T-helper 9 cell (primary cell): ENCODE measurements at regions not wholly inside any gene's neighbourhood (a gene's known extent, or its start where the extent isn't known, plus 50 kb on each side); places are given as distances from the start of the nearest gene placed in this dataset.

ENCODE experiments used
- DNase-seq: peaks from one replicate; pipeline ENCODE4 v3.0.0-alpha.2; 2020

DNA sequence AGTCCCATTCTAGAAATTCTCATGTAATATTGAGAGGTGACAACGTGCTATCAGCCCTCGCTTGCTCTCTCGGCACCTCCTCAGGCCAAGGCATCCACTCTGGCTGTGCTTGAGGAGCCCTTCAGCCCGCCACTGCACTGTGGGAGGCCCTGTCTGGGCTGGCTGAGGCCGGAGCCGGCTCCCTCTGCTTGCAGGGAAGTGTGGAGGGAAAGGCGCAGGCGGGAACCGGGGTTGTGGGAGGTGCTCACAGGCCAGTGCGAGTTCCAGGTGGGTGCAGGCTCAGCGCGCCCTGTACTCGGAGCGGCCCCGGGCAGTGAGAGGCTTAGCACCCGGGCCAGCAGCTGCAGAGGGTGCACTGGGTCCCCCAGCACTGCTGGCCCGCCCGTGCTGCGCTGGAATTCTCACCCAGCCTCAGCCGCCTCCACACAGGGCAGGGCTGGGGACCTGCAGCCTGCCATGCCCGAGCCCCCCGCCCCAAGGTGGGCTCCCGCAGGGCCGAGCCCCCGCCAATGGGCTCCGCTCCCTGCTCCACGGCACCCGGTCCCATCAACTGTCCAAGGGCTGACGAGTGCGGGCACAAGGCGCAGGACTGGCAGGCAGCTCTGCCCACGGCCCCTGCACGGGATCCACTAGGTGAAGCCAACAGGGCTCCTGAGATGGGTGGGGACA, 1680.6 kb upstream of the LRRTM1 start:
- DNase-seq, result no peak

DNA sequence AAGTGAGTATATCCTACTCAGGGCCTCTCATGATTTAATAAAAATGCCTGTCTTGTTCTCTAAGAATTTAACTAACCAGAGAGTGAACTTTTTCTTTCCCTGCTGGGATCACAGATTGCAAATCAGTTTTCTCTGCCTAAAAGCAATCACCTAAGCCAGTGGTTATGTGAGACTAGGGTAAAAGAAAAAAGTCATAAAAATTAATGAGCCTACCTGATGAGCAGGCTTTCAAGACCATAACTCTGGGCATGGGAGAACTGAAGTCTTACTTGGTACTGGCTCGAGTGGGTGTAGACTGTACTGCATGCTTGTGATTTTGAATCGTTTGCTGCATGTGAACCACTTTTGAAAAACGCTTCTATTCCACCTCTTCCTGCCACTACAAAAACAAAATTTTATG, 1677.0 kb upstream of the LRRTM1 start:
- no peak for DNase-seq

DNA sequence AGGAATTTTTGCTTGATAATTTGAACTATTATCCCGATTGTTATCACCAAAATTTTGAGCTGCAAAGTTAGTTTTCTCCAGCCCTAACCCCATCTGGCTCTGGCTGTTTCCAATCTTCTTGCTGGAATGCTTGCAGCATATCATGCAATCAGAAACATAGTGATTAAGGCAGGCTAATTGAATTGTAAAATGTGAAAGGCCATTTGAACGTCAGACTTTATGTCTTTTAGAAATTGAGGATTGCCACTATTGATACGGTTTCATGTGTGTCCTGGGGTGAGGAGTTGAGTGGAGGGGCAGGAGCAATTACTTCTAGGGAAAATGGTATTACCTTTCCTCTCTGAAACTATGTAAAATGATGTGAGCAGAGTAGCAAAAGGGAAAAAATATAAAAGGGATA, 1674.5 kb upstream of the LRRTM1 start:
- DNase-seq, result no peak

DNA sequence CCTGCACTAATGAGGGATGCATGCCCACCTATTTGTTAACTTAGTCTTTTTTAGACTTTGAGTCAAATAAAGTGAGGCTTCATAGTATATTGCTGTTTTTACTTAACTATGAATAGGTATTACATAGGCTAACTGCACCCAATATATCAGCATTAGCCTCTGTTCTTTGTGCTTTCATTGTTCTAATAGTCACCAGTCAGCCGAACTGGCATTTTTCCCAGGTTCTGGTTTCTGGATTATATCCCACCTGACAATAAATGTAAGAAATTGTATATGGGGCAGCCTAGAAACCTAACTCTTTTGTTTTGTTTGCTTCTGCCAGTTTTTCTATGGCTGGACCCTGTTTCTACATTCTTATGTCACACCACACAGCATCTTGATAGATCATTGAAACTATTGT, 1672.4 kb upstream of the LRRTM1 start:
- no peak for DNase-seq

DNA sequence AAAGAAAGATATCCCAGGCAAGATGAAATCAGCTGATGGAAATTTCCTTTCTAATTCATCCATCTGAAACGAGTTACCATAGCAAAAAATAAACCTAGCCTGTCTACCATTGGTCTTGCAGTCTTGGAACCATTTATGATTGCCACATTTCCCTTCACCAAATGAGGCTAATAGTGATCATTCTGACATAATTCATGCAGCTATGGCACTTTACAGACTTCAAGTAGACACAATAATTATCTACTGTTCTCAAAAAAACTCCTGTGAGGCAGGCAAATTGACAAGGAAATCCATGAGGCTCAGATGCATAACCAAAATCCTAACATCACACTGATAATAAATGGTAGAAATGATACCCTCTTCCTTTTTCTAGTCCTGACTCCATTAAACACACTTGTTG, 1669.7 kb upstream of the LRRTM1 start:
- no peak for DNase-seq

DNA sequence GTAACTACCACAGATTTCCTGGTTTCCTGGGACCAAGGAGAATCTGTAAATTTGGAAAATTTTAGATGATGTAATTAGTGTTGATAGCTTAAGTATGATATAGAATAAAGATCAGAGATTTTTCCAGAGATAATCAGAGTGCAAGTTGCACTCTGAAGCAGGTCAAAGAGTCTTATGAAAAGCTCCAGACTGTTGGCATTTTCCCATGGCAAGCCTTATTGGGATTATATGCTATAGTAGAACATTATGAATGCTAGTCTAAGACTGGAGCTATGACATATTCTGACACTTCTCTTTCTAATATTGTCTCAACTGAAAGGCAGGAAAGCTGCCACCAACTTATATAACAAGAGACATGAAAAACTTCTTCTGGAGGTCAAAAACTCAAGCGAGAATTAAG, 1638.3 kb upstream of the LRRTM1 start:
- no peak for DNase-seq

DNA sequence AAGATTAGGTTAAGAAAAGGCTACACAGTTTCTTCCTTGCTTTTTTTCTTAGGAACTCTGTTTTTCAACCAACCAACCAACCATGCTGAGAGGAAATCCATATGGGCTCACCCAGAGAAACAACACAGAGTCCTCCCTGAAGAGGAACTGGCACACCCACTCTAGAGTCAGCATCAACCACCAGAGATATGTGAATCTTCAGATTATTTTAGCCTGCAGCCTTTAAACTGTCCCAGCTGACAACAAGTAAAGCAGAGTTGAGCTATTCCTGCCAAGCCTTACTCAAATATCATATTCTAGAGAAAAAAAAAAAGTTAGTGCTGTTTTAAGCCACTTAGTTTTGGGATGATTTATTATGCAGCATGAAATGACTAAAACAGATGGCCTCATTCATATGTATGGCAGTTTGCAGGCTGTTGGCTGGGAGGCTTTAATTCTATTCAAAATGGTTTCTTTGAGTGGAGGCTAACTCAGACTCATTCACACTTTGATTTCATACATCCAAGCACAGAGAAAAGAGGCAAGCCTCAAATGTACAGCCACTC, 1637.7 kb upstream of the LRRTM1 start:
- DNase-seq, result no peak

DNA sequence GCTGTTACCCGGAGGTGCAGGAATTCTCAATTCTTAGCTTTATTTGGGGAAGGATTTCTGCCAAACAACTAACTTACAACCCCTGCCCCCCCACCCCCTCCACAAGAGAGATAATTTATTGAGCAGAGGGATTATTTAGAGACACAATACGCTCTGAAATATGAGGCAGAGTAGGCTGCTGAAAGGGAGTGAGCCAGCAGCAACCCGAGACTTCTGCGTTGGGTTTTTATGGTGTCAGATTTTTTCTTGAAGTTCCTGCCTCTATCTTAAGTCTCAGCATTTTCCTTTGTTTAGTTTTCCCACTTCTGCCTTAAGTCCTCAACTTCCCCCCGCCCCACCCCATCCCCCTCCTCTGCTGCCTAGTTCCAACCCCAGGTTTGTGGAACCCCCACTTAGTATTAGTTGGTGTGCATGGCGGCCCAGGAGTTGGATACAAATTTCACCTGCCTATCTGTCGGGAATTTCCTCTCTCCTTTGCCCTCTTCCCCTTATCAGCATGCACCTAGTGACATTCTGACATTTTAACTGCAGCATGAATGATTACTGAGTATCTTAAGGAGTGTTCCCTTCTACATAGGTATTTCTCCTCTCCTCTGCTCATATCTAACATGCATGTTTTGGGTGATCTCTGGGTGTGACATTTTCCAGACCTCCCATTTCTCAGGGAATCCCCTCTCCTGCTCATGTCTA, 1635.9 kb upstream of the LRRTM1 start:
- no peak for DNase-seq

DNA sequence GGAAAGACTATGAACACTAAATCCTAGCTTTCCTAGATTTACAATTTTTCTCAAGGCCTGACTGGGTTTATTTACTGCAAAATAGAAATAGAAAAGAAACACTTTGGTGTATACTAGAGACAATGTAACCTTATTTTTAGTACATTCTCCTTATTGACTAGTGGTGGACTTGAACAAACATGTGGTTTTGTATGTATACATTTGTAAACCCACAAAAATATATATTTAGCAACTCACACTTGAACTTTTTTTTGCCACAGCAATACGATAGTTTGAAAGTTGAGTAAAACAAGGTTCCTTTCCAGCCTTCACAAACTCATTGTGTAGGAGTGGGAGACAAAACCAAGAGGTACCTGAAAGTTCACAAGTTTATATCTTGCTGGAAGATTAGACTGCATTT, 1633.4 kb upstream of the LRRTM1 start:
- no peak for DNase-seq

DNA sequence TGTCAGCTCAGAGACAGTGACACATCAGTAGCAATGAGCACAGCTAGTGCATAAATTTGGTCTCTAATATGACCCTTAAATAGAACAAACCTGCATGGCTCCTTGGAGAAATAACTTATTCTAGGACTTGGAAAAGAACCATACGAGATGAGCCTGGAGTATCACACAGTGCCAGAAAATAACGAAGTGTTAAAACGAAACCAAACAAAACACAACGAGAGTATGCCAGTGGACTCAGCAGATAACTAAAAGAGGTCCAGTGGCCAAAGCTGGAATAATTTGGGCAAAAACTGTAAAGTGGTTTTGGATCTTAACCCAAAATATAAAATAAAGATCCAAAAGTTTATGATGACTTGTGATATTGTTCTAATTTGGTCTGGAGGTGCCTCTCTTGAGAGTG, 1599.0 kb upstream of the LRRTM1 start:
- no peak for DNase-seq

DNA sequence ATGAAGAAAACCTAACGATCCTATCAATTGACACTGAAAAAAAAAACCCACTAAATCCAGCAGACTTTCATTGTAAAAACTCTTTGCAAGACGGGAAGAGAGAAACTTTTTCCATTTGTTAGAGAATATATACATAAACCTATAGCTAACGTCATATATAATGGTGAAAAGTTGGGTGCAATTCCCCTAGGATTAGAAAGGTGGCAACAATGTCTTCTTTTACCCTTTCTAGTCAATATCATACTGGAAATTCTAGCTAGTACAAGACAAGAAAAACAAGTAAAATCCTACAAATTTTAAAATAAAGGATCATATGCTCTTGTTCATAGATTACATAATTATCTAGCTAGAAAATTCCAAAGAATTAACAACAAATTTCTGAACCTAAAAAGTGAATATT, 1596.5 kb upstream of the LRRTM1 start:
- no peak for DNase-seq

DNA sequence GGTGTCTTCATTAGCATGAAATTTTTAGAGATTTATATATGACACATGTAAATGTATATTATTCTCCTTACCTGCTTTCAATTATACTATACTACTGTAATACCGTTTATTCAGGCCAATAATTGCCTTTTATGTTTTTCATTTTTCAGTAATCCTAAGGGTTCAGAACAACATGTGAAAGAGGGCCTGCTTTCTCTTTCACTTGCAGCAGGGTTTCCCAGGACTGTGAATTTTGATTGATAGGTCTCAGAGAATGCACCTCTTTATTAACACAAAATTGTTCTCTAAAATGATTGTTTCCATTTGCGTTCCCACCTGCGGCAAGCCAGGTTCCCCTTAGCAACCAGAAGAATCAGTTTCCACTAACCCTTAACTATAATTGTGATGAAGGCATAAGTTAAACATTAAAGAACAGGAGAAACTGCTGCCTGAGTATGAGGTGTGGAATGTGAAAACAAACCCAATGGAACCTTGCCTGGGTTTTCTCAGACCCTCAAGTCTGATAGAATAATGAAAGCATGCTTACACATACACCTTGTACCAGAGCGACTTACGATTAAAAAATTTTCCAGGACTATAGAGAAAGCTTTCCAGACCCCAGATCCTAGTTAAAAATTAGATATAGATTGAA, 1591.2 kb upstream of the LRRTM1 start:
- no peak for DNase-seq

DNA sequence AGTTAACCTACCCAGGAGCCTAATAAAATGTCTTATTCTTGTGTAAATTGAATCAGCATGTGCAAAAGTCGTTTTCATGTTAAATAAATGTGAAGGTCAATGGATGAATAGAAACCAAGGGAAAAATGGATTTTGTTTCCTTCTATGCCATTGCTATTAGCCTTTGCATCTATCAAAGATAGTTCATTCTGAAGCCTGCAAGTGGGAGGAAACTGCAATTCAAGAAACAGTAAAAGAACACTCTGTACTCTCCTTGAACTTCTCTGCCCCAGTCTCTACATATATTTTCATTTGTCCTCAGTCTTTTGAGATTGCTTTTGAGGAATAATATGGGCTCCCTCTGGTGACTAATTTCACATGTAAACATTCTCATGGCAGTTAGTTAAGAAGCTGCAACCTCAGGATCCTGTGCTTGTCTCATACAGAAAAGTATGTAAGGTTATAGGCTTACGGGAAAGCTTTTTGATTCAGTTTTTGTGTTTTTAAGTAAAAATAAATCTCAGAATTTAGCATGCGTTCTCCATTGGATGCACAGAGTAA, 1590.0 kb upstream of the LRRTM1 start:
- DNase-seq, result no peak

DNA sequence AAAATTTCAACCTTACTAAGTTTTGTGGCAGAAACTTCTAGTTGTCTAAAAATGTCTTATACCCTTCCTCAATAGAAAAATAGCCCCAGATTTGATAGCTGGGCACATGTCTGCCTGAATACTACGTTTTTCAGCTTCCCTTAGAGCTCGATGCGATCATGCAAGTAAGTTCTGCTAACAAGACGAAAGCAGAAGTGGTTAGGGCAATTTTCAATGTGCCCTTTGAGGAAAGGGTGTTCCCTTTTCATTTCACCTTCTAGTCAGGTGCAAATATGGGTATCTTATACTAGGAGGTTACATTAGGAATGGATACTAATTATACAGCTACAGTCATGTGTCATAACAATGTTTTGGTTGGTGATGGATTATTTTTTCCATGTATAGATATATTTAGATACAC, 1572.1 kb upstream of the LRRTM1 start:
- DNase-seq, result no peak

DNA sequence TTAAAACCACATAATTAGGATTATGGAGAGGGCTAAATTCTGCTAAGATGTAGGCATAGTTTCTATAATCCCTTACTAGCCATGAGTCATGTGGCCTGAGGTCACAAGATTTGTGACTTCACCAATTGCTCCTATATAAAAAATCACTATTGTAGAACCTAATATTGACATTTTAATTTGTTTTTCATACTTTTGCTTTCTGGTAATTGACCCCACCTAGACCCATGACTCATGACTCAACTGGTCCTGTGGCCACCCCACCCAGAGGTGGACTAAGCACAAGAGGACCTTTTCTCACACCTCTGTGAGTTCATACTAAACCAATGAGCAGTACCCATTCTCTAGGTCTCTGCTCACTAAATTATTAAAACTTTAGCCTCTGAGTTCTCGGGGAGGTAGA, 1567.5 kb upstream of the LRRTM1 start:
- DNase-seq, result no peak

DNA sequence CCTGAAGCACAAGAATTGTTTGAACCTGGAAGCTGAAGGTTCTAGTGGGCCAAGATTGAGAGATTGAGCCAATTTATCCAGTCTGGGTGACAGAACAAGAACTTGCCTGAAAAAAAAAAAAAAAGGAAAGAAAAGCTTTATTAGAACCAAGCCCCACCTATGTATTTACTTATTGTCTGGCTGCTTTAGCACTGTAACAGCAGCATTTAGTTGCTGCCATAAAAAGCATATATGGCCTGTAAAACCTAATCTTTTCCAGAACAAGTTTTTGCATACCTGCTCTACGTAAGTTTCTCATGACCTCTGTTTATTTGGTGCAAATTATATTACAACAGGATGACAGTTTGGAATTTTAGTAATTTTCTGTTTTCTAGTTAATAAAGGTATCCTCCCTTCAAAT, 1565.6 kb upstream of the LRRTM1 start:
- no peak for DNase-seq

DNA sequence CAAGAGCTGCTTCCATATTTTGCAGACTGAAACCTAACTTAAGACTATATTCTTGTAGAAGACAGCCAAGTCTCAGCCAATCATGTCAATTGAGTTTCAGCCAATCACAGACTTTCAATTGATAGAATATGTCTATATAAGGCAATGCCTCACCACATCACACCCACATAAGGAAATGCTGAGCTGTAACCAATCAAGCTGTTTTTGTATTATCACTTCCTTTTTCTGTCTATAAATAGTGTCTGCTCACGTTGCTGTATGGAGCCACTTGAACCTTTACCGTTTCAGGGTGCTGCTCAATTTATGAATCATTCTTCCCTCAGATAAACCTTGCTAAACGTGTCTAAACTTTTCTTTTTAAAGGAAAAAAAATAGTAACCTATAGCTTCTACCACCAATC, 1554.4 kb upstream of the LRRTM1 start:
- no peak for DNase-seq

DNA sequence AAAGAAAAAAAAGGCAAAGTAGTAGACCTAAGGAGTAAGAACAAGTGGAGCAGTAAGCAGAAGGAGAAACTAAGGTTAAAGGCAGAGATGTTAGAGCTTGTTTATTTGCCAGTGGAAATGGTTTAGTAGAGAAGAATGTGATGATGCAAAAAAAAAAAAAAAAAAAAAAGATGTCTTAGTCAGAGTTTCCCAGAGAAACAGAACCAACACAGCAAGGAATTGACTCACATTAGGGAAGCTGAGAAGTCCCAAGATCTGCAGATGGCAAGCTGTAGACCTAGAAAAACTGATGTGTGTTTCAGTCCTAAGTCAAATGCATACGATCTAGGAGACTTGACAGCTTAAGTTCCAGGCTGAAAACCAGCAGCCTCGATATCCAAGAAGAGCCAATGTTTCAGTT, 1548.8 kb upstream of the LRRTM1 start:
- no peak for DNase-seq

DNA sequence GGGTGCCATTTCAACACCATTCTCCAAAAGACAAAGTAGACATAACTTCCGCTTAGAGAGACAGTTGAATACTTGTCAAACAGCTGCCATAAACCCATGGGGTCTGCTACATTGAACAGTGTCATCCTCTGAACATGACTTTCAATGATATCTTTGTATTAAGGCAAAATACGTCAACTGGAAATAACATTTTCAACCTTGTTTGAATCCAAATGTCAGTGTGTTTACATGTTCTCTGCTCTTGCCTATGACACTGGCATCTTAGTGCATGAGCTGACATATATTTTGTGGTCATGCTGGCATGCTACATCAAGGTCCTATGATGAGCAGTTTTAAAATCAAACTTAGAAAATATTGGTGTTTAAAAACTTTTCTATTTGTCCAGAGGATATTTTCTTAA, 1548.1 kb upstream of the LRRTM1 start:
- no peak for DNase-seq

DNA sequence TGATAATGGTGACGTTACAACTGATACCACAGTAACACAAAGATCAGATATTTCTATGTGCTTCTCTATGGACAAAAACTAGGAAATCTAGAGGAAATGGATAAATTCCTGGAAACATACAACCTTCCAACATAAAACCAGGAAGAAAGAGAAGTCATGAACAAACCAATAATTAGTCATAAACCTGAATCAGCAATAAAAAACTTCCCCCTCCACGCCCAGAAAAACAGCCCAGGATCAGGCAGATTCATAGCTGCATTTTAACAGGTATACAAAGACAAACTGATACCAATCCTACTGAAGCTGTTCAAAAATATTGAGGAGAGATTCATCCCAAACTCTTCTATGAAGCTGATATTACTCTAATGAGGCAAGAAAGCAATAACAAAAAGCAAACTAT, 1535.2 kb upstream of the LRRTM1 start:
- no peak for DNase-seq

DNA sequence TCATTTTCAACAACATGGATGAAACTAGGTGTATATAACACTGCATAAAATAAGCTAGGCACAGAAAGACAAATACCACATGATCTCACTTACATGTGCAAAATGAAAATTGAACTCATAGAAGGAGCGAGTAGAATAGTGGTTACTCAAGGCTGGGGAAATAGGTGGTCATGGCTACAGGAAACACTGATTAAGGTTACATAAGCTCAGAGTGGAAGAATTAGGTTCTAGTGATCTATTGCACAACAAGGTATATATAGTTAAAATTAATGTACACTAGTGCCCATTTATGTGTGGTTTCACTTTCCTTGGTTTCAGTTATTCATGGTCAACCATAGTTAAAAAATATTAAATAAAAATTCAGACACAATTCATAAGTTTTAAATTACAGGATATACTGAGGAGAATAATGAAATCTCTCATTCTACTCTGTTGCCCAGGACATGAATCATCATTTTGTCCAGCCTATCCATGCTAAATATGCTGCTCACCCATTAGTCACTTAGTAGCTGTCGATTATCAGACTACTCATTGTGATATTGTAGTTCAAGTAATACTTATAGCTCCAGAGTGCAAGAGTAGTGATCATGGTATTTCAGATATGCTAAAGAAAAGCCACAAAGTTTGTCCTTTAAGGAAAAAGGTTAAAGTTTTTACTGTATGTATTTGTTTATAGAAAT, 1530.9 kb upstream of the LRRTM1 start:
- no peak for DNase-seq

DNA sequence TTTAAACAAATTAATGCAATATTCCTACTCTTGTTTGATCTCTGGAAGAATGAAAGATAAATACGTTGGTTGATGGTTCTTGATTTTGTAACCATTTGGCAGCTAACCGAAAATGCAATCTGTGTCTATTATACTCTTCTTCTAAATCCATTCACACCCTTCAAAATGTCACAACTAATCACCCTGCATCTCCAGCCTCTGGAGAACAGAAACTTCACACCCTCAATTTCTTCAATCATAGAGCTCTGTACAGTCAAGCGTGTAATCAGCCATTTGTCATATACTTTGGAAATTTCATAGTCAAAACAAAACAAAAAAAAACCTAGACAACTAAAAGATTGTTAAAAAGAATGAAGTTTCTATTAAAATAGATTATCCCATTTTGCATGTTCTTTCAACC, 1482.3 kb upstream of the LRRTM1 start:
- no peak for DNase-seq

DNA sequence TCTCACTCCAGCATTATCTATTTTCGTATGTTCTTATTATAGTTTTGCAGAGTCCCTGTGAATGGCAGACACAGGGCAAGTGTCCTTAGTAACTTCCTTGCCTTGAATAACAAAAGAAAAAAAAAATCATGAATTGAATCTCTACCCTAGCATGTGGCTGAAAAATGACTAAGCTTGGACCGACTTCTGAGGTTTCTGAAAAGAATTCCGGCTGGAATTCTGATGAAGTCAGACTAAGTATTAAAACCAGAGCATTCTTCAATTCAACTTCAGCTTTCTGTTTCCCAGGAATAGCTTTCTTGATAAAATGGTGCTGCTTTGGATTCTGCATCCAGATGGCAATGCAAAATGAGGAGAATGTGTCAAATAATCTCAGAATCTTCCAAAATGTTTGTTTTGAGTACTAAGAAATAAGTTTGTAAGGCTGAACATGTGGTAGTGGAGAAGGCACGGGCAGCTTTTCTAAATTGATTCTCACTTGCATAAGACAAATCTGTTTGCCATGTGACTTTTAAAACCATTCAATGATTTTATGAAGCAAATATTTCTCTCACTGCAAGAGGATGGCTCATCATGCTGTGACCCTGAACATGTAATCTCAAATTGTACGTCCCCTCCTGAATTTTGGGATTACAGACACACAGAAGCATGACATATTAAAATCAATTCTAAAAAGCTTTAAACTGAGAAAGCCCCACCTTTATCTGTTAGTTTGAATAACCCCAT, 1462.8 kb upstream of the LRRTM1 start:
- no peak for DNase-seq
